NCI-H2227 (cell line): ENCODE measurements at regions not wholly inside any gene's neighbourhood (a gene's known extent, or its start where the extent isn't known, plus 50 kb on each side); places are given as distances from the start of the nearest gene placed in this dataset.

ENCODE experiments used
- DNase-seq: peaks from one replicate; lab custom pipeline; 2025; ENCODE audit not compliant: unreplicated experiment; lab: John Stamatoyannopoulos, UW

DNA sequence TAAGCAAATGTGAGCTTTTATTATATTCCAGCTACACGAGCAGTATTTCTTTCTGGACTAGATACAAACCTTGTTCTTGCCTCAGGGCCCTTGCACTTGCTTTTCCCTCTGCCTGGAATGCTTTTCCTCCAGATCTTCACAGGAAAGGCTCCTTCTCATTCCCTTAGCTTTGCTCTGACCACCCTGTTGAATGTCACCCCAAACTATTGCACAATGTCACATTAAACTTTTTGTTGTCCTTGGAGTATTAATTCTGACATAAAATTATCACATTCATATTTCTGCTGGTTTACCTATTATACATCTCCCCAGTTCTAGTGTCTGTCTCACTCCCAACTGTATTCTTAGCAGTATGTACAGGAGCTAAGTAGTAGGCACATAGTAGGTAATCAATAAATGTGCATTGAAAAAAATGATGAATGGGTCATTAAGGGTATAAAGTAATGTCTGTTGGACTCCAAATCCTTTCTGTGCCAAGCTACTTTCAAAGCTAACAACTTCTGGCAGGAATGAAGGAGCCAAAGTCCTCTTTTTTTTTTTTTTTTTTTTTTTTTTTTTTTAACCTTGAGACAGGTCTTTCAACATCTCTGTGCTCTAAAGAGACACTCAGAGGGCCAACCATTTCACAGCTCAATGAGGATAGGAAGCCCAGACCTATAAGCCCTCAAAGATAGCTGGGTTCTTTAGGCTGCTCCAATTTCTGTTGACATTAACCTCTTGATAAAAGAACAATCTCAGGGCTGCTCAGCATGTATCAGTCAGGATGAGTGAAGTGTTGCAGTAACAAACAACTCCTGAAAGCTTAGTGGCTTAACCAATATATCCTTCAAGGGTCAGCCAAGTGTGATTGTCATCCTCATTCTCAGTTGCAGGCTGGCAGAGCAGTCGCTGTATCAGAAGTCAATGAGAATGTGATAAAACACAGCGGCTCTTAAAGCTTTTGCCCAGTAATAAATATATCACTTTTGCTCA, 424.4 kb upstream of the TBX3 start:
- DNase-seq, result no peak

DNA sequence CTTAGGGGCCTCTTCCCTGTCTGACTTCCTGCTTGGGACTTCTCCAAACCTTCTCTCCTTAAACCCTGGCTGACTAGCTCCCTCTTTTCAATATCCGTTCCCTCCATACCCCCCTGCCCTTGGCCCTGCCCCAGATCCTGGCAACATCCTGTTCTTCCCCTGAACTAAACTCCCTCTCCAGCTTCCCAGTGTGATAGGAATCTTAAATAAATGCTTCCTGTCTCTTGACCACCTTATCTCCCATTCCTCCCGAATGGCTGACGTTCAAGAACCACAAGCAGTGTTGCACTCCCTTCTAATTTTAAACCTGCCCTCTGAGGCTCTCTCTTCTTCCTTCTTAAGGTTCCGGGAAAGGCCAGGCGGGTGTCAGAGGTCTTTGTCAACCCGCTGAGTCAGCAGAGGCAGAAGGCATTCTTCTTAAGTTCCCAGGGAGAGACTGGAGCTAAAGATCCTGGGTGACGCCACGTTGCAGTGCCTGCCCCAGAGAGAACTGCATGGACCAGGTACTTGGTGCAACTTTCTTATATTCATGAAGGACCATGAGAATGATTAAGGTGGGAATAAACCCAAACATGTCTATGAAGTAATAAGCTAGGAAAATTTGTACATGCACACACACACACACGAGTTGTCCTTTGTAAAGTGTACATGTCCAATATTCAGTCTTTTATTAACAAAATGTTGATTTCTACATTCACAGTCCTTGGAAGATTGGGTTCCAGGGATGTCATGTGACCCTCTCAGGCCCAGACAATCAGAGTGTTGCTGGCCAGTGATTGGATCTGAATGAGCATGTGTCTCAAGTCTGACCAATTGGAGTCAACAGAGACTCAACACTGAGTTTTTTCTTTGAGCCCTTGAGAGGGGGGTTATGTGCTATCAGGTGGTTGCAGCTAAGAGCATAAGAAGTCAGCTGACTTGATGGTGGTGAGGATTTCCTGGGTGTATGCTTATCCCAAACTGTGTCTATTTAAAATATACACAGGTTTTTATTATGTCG, 420.2 kb upstream of the TBX3 start:
- no peak for DNase-seq

GRCh38 chr12:115102450-115102849, 418.5 kb upstream of the TBX3 start:
- no peak for DNase-seq

DNA sequence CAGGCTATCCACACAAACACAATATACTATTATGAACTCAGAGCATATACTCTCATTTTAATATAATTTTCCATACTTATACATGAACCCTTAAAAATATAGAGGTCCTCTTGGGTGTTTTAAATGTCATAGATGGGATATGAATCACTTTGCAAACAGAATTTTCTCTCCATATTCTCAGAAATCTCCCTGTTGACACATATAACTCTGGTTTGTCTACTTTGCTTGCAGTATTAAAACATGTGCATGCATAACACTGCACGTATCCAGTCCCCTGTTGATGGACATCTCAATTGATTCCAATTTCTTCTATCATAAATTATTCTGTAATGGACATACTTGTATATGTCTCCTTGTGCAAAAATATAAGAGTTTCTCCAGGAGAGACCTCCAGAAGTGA, 417.5 kb upstream of the TBX3 start:
- DNase-seq, result no peak

DNA sequence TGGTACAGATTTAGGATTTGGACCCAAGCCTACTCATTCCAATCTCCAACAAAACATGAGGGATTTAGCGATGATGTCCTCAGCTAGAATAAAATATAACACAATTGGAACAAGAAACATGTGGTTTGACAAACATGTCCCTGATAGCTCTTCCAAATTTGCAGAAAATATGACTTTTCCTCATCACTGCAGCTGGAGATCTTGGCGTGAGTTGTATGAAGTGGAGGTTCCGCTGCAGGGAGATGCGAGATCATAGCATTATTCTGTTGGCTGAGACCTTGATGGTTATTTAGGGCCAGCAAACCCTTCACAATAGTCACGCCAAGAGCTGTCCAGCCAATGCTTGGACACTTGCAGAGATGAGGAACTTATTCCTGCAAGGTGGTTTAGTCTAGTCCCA, 413.4 kb upstream of the TBX3 start:
- no peak for DNase-seq

GRCh38 chr12:115096588-115097397, 412.8 kb upstream of the TBX3 start:
- no peak for DNase-seq

- DNase-seq, result no peak
Measured at GRCh38 chr12:115095073-115095748, 411.2 kb upstream of the TBX3 start.

- DNase-seq, result no peak
Measured at GRCh38 chr12:115094163-115094816, 410.3 kb upstream of the TBX3 start.

DNA sequence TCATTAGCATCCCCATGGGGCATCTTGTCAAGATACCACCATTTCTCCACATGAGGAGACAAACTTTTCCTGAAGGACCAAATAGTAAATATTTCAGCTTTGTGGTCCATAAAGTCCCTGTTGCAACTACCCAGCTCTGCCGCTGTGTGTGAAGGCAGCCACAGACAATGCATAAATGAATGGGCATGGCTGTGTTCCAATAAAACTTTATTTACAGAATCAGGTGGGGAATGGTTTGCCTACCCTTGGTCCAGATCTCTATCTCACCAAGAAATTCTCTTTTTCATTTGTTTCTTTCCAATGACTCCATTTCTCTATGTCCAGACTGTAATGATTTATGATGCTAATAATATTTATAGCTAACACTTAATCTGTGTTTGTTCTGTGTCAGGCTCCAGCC, 409.3 kb upstream of the TBX3 start:
- no peak for DNase-seq

GRCh38 chr12:115090783-115091182, 406.8 kb upstream of the TBX3 start:
- no peak for DNase-seq

DNA sequence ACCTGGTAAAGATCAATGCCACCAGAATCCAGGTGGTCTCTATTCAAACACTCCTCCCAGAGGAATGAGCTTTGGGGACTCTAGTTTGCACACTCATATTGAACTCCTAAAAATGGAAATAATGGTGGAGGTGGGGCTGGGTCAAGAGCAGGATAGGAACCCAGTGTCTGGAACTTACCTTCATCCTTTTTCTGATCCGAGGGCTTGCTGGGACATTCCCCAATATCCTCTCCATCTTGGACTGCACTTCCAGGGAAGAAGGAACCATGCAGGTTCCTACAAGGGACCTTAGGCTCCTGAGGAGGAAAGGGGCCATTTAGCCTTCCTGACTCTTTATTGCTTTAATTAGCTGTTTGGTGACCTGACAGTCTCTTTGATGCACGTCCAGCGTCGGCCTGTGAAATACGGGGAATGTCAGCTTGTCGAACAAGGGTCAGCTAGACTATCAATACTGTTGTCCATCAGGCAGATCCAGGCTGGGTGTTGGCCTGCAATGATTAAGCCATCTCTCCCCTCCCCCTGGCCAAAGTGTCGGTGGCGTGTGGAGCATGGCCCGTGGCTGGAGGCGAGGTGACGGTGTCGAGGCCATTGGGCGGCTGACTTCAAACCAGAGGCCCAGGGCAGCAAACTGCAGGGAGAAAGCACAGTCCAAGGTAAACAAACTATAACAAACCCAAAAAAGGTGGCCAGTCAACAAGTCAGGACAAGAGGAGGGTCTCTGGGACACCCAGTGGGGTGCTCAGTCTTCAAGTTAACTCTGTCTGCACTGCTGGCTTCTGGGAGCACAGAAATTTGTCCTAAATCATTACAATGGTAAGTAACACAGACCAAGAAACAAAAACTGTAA, 405.2 kb upstream of the TBX3 start:
- DNase-seq, result no peak

DNA sequence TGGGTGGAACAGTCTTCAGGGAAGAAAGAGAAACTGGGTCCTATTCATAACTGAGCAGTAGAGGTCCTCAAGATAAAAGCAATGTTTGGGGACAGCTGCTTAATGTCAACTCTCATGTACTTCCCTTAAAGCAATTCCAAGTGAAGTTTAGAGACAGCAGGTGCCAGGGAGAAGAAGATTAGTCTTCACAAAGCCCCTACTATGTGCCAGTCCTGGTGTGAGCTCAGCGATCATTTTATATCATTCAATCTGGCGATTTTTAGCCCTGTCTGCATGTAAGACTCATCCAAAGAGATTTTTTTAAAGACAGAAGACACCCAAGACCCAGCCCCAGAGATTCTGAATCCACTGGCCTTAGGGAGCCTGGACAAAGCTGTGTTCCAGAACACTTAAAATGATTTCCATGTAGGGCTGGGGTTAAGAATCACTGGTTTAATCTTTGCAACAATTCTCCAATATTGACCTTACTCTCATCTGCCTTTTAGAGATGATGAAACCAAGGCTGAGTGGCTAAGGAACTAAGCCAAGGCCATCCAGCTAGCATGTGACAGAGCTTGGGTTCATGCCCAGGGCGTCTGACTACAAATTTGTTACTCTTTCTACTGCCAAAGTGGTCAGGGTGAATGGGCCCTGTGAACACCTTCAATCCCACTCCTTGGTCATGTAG, 404.5 kb upstream of the TBX3 start:
- DNase-seq, result no peak

- DNase-seq, result no peak
Measured at GRCh38 chr12:115085594-115085993, 401.6 kb upstream of the TBX3 start.

- DNase-seq, result no peak
Measured at GRCh38 chr12:115079760-115080159, 395.8 kb upstream of the TBX3 start.

GRCh38 chr12:115078990-115079389, 395.0 kb upstream of the TBX3 start:
- no peak for DNase-seq

- DNase-seq, result no peak
Measured at GRCh38 chr12:115078334-115078733, 394.4 kb upstream of the TBX3 start.

- no peak for DNase-seq
Measured at GRCh38 chr12:115075552-115076170, 391.7 kb upstream of the TBX3 start.

DNA sequence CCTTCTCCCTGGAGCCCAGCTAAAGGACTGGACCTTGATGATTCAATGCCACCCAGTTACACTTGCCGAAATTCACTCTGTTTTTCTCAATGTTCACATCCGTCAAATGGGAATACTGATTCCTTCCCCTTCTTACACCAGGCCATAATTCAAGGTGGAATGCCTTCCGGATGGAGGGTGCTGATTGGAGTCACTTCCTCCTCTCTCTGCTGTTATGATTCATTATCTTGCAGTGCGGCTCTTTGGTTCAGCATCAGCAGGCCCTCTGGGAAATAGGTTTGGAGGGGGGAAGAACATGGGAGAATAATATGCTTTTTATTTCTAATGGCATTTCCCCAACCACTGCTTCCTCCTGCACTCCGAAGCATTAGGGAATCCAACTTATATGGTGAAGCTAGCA, 390.6 kb upstream of the TBX3 start:
- DNase-seq, result no peak
